Forelimb muscle (tissue), 1 donor: ENCODE measurements at regions not wholly inside any gene's neighbourhood (a gene's known extent, or its start where the extent isn't known, plus 50 kb on each side); places are given as distances from the start of the nearest gene placed in this dataset.

ENCODE experiments used
- DNase-seq: peaks from one replicate; pipeline ENCODE4 v3.0.0-alpha.2; 2013; ENCODE audit warnings: low read depth

GRCh38 chr13:78334059-78334458 is 269.3 kb downstream of the POU4F1 start:
- no peak for DNase-seq

DNA sequence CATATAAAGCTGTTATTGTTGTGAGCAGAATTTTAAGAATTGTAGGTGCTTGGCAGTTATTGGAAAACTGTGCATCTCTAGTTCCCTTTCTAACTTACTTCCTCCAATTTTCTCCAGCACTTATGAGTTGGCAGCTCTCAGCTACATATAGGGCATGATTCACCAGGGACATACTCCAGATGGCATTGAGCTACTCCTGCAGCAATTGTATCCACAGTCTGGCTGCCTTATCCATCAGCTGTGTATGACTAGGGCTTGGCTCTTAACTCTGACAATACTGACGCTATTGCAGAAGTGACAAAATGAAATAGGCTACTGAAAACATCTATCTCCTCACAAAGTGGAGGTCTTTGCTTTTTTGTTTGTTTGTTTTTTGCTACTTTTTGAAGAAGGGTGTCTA is 276.7 kb downstream of the POU4F1 start:
- no peak for DNase-seq

DNA sequence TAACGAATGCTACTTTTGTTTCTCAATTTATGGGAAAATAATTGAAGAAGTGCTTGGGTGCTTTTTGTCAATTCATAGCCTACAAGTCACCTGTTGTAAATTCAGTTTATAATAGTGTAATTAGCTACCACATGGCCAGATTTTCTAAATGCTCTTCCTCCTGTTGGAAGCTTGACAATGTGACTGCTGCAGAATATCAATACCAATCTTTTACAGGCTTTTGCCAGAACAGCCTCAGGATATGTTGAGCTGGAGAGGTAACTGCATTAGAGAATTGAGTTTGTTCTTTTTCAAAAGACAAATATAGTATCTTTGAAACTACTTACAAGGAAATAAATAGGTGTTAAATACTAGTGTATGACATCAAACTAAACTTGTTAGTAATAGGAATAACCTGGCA is 277.8 kb downstream of the POU4F1 start:
- no peak for DNase-seq

DNA sequence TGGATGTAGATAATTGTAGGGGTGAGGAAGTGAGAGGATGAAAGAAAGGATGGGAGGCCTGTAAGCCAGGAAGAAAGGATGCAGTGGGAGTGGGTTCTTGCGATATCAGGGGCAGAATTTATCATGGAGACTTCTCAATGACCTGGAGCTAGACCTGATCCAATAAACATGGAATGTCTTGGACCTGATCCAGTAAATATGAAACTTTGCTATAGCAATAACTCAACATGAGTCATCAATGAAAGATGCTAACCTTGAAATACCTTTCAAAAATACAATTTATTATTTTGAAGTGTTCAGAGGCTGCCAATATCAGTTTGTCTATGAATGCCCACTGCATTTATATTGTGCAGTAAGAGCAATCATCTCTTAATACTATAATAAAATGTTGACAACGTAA is 279.5 kb downstream of the POU4F1 start:
- no peak for DNase-seq

- no peak for DNase-seq
Observed at GRCh38 chr13:78323040-78323439, 280.3 kb downstream of the POU4F1 start.

- DNase-seq, result no peak
Observed at GRCh38 chr13:78319101-78319627, 284.2 kb downstream of the POU4F1 start.

DNA sequence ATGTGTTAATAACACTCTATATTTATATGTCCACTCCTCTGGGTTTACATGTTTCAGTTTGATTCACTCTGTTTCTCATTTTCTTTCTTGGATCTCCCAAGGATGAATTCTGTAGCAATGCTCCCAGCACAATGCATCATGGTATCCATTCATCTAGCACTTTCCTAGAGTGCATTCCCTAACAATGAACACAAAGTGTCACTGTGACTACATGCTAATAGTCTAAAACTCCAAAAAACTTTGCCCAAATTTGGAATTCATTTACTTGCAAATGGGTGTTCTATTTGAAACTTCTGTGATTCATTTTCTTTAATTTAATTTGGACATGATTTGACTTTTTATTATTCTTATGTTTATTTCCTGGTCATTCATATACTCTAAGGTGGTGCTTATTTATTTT is 286.3 kb downstream of the POU4F1 start:
- peak; percentile 17 for DNase-seq

- DNase-seq, result no peak
Observed at GRCh38 chr13:78309497-78310180, 293.7 kb downstream of the POU4F1 start.

DNA sequence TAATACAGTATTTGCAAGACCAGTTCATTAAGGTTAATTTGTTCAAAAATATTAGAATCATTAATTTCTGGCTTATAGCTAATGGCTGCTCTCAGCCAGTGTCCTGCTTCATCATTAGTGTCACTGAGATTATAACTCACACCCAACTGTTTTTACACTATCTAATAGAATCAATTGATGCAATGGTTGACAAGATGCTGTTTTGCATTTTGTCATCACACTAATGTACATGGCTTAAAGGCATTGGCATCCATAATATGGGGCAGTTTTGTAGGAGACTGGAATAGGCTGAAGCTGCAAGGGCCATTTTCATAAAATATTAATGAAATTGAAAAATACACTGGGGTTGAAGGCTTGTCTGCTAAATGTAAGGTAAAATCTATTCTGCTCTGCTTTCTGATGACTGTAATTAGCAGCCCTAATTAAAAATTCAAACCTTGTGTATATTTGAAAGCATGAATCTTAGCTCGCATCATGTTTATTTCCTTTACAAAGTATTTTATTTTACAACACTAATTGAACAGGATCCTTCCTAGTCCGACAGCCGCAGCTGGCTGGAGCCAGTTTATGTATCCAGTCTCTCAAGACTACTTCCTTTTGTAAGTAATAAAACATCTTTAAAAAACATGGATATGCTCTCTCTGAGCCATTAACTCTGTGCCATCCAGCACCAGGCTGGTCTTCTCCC is 296.7 kb downstream of the POU4F1 start:
- peak; percentile 14 for DNase-seq

DNA sequence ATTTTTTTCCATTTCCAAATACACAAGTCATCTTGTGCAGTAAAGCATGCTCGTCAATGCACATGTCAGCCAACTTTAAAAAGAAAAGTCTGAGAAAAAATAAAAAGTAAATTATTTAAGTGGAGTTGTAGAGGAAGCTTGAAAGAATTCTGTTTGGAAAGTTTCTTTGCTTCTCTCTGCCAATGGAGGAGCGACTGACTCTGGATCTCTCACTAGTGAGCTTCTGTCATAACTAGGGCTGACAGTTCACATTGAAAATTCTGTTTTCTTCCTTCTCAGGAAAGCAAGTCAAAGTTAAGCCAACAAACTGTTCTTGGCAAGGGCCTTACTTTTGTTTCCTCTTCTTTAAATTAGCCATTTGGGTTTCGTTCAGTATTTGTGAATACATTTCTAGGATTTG is 298.2 kb downstream of the POU4F1 start:
- DNase-seq, result peak; percentile 68

DNA sequence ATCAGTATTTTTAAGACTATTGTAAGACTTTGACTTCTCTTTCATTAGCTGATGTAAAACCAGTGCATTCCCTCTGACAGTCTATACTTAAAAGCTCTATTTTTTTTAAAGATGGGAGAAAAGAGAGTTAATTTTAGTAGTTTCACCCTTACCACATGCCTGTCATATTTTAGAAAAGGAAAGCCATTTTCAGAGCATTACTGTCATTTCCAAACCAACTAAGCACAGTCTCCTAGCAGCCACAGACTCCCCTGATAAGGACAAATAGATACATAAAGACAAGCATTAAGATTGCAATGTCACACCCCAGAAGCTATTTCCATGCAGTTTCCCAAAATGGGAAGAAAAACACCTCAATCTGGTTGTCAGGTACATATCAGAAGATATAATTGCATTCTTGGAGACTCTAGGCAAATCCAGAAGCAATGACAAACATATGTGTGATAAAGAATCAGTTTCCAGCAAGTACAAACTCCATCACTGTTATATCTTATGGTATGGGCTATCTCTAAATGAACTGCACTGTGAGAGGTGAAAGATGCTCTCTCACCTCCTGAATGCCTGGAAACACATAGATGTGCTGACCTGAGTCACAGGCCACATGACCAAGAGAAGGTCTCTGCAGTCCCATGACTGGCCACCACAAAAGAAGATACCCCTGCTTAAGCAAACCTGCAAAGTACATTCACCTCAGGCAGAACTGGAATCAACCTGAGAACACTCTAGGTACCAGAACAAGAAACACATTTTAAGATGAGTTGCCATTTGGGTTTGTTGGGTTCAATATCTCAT is 303.3 kb downstream of the POU4F1 start:
- no peak for DNase-seq

DNA sequence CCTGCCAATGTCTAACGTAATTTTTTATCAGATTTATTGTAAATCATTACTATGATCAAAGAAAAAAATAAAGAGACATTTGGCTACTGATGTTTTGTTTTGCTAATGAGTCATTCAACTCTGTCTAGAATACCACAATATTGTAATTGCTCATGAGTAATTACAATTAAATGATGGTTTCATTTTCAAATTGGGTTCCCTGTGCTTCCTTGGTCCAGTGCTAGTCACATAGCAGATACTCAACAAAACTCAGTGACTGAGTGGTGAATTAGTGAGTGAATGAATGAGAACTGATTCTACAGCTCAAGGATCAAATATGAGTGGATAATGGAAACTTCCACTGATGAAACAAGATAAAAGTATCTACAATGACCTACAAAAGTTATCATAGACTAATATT is 304.7 kb downstream of the POU4F1 start:
- no peak for DNase-seq

DNA sequence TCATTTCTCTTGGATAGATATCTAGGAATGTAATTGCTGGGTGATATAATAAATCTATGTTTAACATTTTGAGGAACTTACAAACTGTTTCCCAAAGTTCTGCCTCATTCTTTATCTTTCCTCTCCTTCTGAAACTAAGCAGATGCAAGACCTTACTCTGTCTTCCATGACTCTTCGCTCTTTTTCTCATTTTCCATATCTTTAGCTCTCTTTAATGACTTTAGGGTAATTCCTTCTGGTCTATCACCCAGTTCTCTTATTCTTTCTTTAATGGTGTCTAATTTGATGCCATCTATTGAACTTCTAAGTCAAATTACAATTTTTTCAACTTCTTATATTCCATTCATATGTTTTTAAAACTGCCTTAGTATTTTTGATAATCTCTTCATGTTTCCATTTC is 316.6 kb downstream of the POU4F1 start:
- no peak for DNase-seq

DNA sequence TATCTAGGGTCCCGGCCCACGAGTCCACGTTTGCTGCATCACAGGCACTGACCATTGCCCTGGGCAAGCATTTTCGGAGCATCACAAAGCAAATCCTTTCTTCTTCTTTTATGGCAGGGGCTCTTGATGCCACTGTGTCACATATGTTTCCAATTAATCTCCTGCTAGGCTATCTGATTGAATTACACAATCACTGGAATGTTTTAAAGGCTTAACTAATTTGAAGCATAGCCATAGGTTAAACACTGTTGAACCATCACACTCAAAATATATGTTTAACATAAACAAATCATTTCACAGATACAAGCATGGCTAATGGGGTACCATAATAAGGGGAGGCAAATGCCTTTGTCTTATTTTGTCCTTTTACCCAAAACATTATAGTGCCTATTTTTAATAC is 338.3 kb downstream of the POU4F1 start:
- DNase-seq, result no peak

- DNase-seq, result no peak
Observed at GRCh38 chr13:78258304-78258703, 339.7 kb upstream of the EDNRB start.

DNA sequence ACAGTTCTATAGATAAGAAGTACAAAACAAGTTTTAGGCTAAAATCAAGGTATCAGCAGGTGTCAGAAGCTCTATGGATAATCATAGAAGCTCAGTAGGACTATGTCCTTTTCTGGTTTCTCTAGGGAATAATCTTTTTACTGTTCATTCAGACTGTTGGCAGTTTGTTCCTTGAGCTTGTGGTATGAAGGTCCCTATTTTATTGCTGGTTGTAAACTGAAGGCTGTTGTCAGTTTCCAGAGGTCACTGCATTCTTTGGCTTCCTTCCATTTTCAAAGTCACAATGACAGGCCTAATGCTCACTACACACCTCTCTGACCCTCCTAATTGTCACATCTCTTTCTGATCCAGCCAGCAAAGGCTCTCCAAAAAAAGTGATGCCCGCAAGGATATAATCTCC is 337.9 kb upstream of the EDNRB start:
- DNase-seq, result no peak

- DNase-seq, result no peak
Observed at GRCh38 chr13:78254113-78254512, 335.5 kb upstream of the EDNRB start.

- no peak for DNase-seq
Observed at GRCh38 chr13:78247362-78247761, 328.7 kb upstream of the EDNRB start.

DNA sequence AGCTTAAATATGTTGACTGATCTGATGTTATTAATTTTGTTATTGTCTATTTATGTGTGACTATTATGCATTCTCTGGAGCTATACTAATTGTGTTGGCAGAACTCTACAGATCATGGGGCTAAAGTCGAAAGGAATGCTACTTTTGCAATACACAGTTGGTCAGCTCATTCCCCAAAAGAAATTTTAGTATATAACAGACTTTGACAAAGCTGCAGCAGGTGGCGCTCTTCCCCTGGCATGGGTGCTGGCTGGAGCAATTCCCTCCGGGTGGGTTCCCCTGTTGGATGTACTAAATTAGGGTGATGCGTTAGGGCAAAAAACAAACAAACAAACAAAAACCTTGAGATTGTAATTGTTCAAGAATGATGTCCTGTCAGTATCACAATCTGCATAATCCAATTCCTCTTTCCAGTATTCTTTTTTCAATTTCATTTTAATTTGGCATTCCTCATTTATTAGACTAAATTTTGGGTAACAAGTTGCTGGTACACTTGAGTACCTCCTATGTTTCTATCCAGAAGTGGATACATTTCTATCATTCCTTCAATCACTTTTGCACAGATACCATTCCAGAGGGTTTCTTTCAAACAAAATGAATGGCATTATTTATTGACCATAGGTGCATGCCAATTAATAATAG is 322.8 kb upstream of the EDNRB start:
- DNase-seq, result no peak

DNA sequence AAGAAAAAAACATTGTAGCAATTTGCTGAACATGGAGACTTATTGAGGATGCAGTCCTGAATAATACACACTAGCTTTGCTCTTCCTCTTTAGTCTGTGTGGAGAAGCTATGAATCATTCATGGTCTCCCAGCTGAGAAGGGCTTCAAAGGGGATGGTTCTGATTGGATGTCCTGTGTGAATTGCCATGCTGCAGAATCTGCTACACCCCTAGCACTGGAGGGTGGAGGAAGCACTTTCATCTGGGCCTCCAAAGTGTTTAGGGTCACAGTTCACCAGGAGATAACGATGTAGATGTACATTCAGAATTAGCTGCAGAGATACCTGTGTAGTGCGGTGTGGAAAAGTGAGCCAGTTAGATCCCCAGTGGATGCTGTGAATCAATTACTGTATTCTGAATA is 321.1 kb upstream of the EDNRB start:
- no peak for DNase-seq

DNA sequence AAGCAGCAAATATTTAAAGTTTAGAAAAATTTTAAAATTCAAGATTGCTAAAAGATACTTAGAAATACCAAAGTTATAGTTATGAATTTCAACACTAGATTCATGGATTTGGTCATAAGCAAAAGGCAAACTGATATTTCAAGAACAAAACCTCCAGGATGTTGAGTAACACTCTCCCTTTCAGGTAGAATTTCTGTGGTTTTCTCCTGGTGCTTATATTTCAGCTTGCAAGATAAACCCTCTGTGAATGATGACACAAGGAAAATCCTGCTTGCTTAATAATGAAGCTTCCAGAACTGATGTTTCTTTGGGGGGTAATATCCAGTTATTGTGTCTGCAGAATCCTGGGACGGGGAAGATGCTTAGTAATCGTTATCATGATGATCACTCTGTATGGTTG is 320.3 kb upstream of the EDNRB start:
- no peak for DNase-seq

- DNase-seq, result no peak
Observed at GRCh38 chr13:78228940-78229339, 310.3 kb upstream of the EDNRB start.
